ENCODE measurements at regions not wholly inside any gene's neighbourhood (a gene's known extent, or its start where the extent isn't known, plus 50 kb on each side); places are given as distances from the start of the nearest gene placed in this dataset.
"Not testable (repeated sequence)": the region's sequence is repeated elsewhere in the genome, so short reads cannot be mapped to it uniquely, and the experiment has no call there.

GRCh38 chr1:213417846-213418245 is 366.8 kb downstream of the RPS6KC1 start:
- H3K4me3 ChIP-seq (ENCODE audit: low read depth, poor library complexity, severe bottlenecking), result no peak overlapping the region
- no peak for DNase-seq (ENCODE audit: low spot score in 2 of 2)
- intact Hi-C loops (cut with DNase I; ENCODE audit: low total_unique reads), result no loop called here
- WGBS, 2 donors, result 88 to 91% methylated on average over 5 of the region's 5 CpGs
- TF ChIP-seq POLR2A (IDR thresholded peaks at IDR 0.05), result no peak
- TF ChIP-seq, protein P1, sequence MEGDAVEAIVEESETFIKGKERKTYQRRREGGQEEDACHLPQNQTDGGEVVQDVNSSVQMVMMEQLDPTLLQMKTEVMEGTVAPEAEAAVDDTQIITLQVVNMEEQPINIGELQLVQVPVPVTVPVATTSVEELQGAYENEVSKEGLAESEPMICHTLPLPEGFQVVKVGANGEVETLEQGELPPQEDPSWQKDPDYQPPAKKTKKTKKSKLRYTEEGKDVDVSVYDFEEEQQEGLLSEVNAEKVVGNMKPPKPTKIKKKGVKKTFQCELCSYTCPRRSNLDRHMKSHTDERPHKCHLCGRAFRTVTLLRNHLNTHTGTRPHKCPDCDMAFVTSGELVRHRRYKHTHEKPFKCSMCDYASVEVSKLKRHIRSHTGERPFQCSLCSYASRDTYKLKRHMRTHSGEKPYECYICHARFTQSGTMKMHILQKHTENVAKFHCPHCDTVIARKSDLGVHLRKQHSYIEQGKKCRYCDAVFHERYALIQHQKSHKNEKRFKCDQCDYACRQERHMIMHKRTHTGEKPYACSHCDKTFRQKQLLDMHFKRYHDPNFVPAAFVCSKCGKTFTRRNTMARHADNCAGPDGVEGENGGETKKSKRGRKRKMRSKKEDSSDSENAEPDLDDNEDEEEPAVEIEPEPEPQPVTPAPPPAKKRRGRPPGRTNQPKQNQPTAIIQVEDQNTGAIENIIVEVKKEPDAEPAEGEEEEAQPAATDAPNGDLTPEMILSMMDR (IDR thresholded peaks at IDR 0.05), result no peak

DNA sequence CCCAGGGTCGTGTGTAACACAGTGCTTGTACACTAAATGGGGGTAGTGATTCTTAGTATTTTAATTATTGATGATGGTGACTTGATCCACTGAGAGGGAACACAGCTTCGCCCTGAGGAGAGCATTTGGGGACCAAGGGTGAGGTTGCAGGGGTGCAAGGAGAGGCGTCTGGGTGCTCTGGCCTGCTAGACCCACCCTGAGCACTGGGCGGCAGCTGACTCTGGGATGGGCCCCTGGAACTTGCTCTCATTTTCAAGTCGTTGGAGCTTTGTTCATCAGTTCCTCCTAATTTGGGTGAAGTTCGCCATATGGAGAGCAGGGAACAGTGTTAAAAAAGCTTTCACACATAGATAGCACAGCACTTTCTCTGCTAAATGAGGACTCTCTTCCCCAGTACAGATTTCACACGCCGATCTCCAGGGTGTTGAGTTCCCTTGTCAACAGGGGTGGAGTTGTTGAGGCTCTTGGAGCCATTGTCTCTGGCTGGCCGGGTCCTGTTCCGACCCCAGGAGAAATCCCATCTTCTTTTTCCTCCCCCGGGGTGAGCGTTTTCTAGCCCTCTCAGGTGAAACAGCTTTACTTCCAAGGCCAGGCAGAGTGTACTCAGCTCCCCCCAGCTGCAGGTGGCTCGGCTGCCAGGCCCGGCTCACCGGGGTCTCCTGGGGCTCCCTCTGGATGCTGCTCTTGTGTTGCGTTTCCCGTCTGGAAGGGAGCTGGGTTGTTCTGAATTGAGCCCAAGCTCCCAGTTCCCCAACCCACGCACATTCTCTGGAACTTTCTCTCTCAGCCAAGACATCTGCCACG is 367.4 kb downstream of the RPS6KC1 start:
- 71 to 74% methylated on average over 19 of the region's 19 CpGs for WGBS, 2 donors
- H3K4me3 ChIP-seq (ENCODE audit: low read depth, poor library complexity, severe bottlenecking), result no peak overlapping the region
- intact Hi-C loops (cut with DNase I; ENCODE audit: low total_unique reads), result no loop called here
- TF ChIP-seq, protein P1 (IDR thresholded peaks at IDR 0.05), result no peak
- DNase-seq (ENCODE audit: low spot score in 2 of 2), result peak in 1 of 2 donors; percentile 68

DNA sequence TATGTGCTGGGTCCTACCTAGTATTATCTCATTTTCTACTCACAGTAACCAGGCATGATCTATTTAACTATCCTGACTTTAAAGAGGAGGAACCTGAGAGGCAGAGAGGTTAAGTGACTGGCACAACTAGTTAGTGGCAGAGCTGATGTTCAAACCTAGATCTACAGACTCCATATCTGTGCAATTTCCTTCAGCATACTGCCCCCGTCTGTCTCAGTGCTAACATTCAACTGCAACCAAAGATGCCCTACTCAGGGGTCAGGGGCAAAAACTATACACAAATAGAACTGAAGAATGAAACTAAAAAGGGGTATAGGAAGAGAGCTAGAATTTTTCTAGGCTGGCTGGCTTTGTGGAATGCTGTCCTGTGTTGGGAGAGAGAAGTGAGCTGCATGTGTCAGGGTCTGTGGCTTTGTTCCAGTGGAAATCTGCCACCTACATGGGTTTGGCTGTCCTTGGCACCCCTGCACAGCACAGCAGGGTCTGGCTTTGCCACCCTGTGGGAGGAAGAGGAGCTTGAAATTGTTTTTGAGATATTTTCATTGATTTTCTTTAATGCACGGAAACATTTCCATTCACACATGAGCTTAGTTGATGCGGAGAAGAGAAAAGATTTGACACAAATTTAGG is 368.5 kb downstream of the RPS6KC1 start:
- 88 to 93% methylated on average over 3 of the region's 3 CpGs for WGBS, 2 donors
- H3K4me3 ChIP-seq (ENCODE audit: low read depth, poor library complexity, severe bottlenecking), result no peak overlapping the region
- TF ChIP-seq, protein P1 (IDR thresholded peaks at IDR 0.05), result no peak
- no peak for TF ChIP-seq POLR2A (IDR thresholded peaks at IDR 0.05)
- peak in 1 of 2 donors; percentile 48 for DNase-seq (ENCODE audit: low spot score in 2 of 2)
- intact Hi-C loops (cut with DNase I; ENCODE audit: low total_unique reads), result no loop called here

GRCh38 chr1:213421178-213421577 is 370.1 kb downstream of the RPS6KC1 start:
- H3K4me3 ChIP-seq (ENCODE audit: low read depth, poor library complexity, severe bottlenecking); intact Hi-C loops (cut with DNase I; ENCODE audit: low total_unique reads): not testable (repeated sequence)
- DNase-seq (ENCODE audit: low spot score in 2 of 2), result peak in 1 of 2 donors; percentile 43
- 95 to 96% methylated on average over 7 of the region's 7 CpGs for WGBS, 2 donors

DNA sequence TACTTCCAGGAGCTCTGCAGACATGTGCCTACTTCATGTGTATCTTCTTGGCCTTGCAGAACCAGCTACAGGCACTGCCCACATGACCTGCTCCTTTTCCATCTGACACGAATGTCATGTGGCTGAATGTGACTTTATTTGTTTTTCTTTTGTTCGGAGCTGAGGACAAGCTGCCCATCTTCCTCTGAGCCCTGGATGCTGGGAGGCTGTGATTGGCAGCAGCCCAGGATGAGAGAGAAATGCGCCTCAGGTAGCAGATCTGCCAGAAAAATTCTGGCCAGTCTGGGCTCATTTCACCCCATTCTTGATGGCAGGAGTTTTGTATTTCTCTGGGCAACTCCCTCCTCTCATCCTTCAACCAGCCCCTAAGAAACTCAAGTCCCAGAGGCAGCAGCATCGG is 372.0 kb downstream of the RPS6KC1 start:
- TF ChIP-seq, protein P1 (IDR thresholded peaks at IDR 0.05), result no peak
- TF ChIP-seq POLR2A (IDR thresholded peaks at IDR 0.05), result no peak
- H3K4me3 ChIP-seq (ENCODE audit: low read depth, poor library complexity, severe bottlenecking), result no peak overlapping the region
- intact Hi-C loops (cut with DNase I; ENCODE audit: low total_unique reads), result no loop called here
- 42 to 52% methylated on average over 4 of the region's 4 CpGs for WGBS, 2 donors
- DNase-seq (ENCODE audit: low spot score in 2 of 2), result no peak

GRCh38 chr1:213423605-213424004 is 372.6 kb downstream of the RPS6KC1 start:
- DNase-seq (ENCODE audit: low spot score in 2 of 2), result no peak
- no peak for TF ChIP-seq POLR2A (IDR thresholded peaks at IDR 0.05)
- TF ChIP-seq, protein P1 (IDR thresholded peaks at IDR 0.05), result no peak
- no peak overlapping the region for H3K4me3 ChIP-seq (ENCODE audit: low read depth, poor library complexity, severe bottlenecking)
- intact Hi-C loops (cut with DNase I; ENCODE audit: low total_unique reads), result no loop called here
- 53 to 59% methylated on average over 12 of the region's 12 CpGs for WGBS, 2 donors

All from lower leg skin (tissue), 4 donors.